ENCODE measurements at regions not wholly inside any gene's neighbourhood (a gene's known extent, or its start where the extent isn't known, plus 50 kb on each side); places are given as distances from the start of the nearest gene placed in this dataset.
A peak's percentile ranks its signal among the peaks of the same experiment; 100 is the strongest.

GRCh38 chr15:24899367-24899766 lies 55.4 kb upstream of the SNRPN start:
- H3K4me3 ChIP-seq = no peak overlapping the region
- no peak for ATAC-seq
- whole genome bisulfite sequencing, 2 donors = 70 to 76% methylated on average over 3 of the region's 3 CpGs
- no peaks in the 10 kb centered on the region for H3K36me3 ChIP-seq (replicated peaks in 1 of 2; ENCODE audit: insufficient read depth in 1 of 2, low read depth in 2 of 2)
- no peaks in the 10 kb centered on the region for H3K4me1 ChIP-seq
- no peak for DNase-seq
- TF ChIP-seq POLR2A (IDR thresholded peaks at IDR 0.05) (no peak), CTCF (IDR thresholded peaks at IDR 0.05) (no peak)
- no peaks in the 10 kb centered on the region for H3K27me3 ChIP-seq
- H3K27ac ChIP-seq = no peak overlapping the region
- intact Hi-C loops (cut with DNase I) = no loop called here
- H3K9me3 ChIP-seq = no peaks in the 10 kb centered on the region

GRCh38 chr15:24899795-24900194 lies 55.0 kb upstream of the SNRPN start:
- WGBS, 2 donors = 10 to 28% methylated on average over 2 of the region's 2 CpGs
- no peak overlapping the region for H3K4me3 ChIP-seq
- DNase-seq = no peak
- no peak overlapping the region for H3K27ac ChIP-seq
- no peaks in the 10 kb centered on the region for H3K9me3 ChIP-seq
- ATAC-seq = no peak
- no peaks in the 10 kb centered on the region for H3K36me3 ChIP-seq (replicated peaks in 1 of 2; ENCODE audit: insufficient read depth in 1 of 2, low read depth in 2 of 2)
- H3K4me1 ChIP-seq = no peaks in the 10 kb centered on the region
- intact Hi-C loops (cut with DNase I) = no loop called here
- no peaks in the 10 kb centered on the region for H3K27me3 ChIP-seq
- TF ChIP-seq POLR2A (IDR thresholded peaks at IDR 0.05) (no peak), CTCF (IDR thresholded peaks at IDR 0.05) (no peak)

- intact Hi-C loops (cut with DNase I) = no loop called here
- Histone ChIP-seq H3K27ac (no peak overlapping the region), H3K9me3 (no peaks in the 10 kb centered on the region), H3K27me3 (no peaks in the 10 kb centered on the region), H3K4me3 (no peak overlapping the region), H3K4me1 (no peaks in the 10 kb centered on the region), H3K36me3 (replicated peaks in 1 of 2; ENCODE audit: insufficient read depth in 1 of 2, low read depth in 2 of 2) (no peaks in the 10 kb centered on the region)
- DNase-seq (no peak), ATAC-seq (peak; percentile 45)
- TF ChIP-seq CTCF (IDR thresholded peaks at IDR 0.05) = no peak
- TF ChIP-seq POLR2A (IDR thresholded peaks at IDR 0.05) = no peak
- 19 to 25% methylated on average over 3 of the region's 3 CpGs for WGBS, 2 donors
These were observed 53.4 kb upstream of the SNRPN start for GRCh38 chr15:24901409-24901808.

Data from body of pancreas (tissue), 4 donors.